ENCODE measurements at regions not wholly inside any gene's neighbourhood (a gene's known extent, or its start where the extent isn't known, plus 50 kb on each side); places are given as distances from the start of the nearest gene placed in this dataset.
"Not testable (repeated sequence)": the region's sequence is repeated elsewhere in the genome, so short reads cannot be mapped to it uniquely, and the experiment has no call there.

GRCh38 chr1:199029855-199030254 is 391.0 kb downstream of the PTPRC start:
- POLR2A ChIA-PET (ENCODE audit: low non-redundant PET): no interaction called here
- CTCF ChIA-PET: no interaction called here
- H3K4me1 ChIP-seq (ENCODE audit: insufficient read depth, low read length, poor library complexity, severe bottlenecking): peaks cover 9% of the 10 kb centered on the region

GRCh38 chr1:199030541-199030940 is 391.7 kb downstream of the PTPRC start:
- intact Hi-C loops (cut with micrococcal nuclease; ENCODE audit: unreplicated experiment): loop anchor here (10.0 kb wide), 1 partner anchor 434 kb away; no protein-coding TSS in a partner anchor
- H3K27me3 ChIP-seq (replicated peaks; ENCODE audit: insufficient read depth, low read depth, low read length, poor library complexity); POLR2A ChIA-PET (ENCODE audit: low non-redundant PET); H3K4me3 ChIP-seq (ENCODE audit: low read depth, low read length, poor library complexity, severe bottlenecking); CTCF ChIA-PET; H3K27ac ChIP-seq (ENCODE audit: low read depth, low read length, poor library complexity, severe bottlenecking); H3K36me3 ChIP-seq (ENCODE audit: insufficient read depth, low read length, poor library complexity, severe bottlenecking); H3K4me1 ChIP-seq (ENCODE audit: insufficient read depth, low read length, poor library complexity, severe bottlenecking); DNase-seq (ENCODE audit: low spot score); BruUV-seq (replicated peaks); H3K9me3 ChIP-seq (ENCODE audit: low read depth, low read length, poor library complexity, severe bottlenecking): not testable (repeated sequence)

More at GRCh38 chr1:199029855-199030254, 391.0 kb downstream of the PTPRC start:
- no peak for DNase-seq (ENCODE audit: low spot score)
- peaks cover 4% of the 10 kb centered on the region for H3K9me3 ChIP-seq (ENCODE audit: low read depth, low read length, poor library complexity, severe bottlenecking)
- no peak overlapping the region for H3K27ac ChIP-seq (ENCODE audit: low read depth, low read length, poor library complexity, severe bottlenecking)
- intact Hi-C loops (cut with micrococcal nuclease; ENCODE audit: unreplicated experiment): loop anchor here (10.0 kb wide), 1 partner anchor 435 kb away; no protein-coding TSS in a partner anchor
- H3K4me3 ChIP-seq (ENCODE audit: low read depth, low read length, poor library complexity, severe bottlenecking): no peak overlapping the region
- no peaks in the 10 kb centered on the region for H3K27me3 ChIP-seq (replicated peaks; ENCODE audit: insufficient read depth, low read depth, low read length, poor library complexity)
- H3K36me3 ChIP-seq (ENCODE audit: insufficient read depth, low read length, poor library complexity, severe bottlenecking): no peaks in the 10 kb centered on the region
- no TSS peak for BruUV-seq (replicated peaks)
- TF ChIP-seq CTCF (conservative IDR thresholded peaks at IDR 0.05; ENCODE audit: low read depth, low read length): no peak
- no peak for TF ChIP-seq EZH2 (IDR thresholded peaks at IDR 0.05; ENCODE audit: borderline replicate concordance, low read depth, low read length, poor library complexity, severe bottlenecking)

- H3K36me3 ChIP-seq (ENCODE audit: insufficient read depth, low read length, poor library complexity, severe bottlenecking); DNase-seq (ENCODE audit: low spot score); CTCF ChIA-PET; H3K27ac ChIP-seq (ENCODE audit: low read depth, low read length, poor library complexity, severe bottlenecking); H3K27me3 ChIP-seq (replicated peaks; ENCODE audit: insufficient read depth, low read depth, low read length, poor library complexity); POLR2A ChIA-PET (ENCODE audit: low non-redundant PET); H3K4me3 ChIP-seq (ENCODE audit: low read depth, low read length, poor library complexity, severe bottlenecking); H3K9me3 ChIP-seq (ENCODE audit: low read depth, low read length, poor library complexity, severe bottlenecking); BruUV-seq (replicated peaks); H3K4me1 ChIP-seq (ENCODE audit: insufficient read depth, low read length, poor library complexity, severe bottlenecking): not testable (repeated sequence)
- intact Hi-C loops (cut with micrococcal nuclease; ENCODE audit: unreplicated experiment): loop anchor here (10.0 kb wide), 1 partner anchor 434 kb away; no protein-coding TSS in a partner anchor
These were observed 392.3 kb downstream of the PTPRC start for GRCh38 chr1:199031170-199031569.

- BruUV-seq (replicated peaks); CTCF ChIA-PET; H3K36me3 ChIP-seq (ENCODE audit: insufficient read depth, low read length, poor library complexity, severe bottlenecking); H3K4me3 ChIP-seq (ENCODE audit: low read depth, low read length, poor library complexity, severe bottlenecking); H3K27me3 ChIP-seq (replicated peaks; ENCODE audit: insufficient read depth, low read depth, low read length, poor library complexity); H3K9me3 ChIP-seq (ENCODE audit: low read depth, low read length, poor library complexity, severe bottlenecking); POLR2A ChIA-PET (ENCODE audit: low non-redundant PET); H3K4me1 ChIP-seq (ENCODE audit: insufficient read depth, low read length, poor library complexity, severe bottlenecking): not testable (repeated sequence)
- H3K27ac ChIP-seq (ENCODE audit: low read depth, low read length, poor library complexity, severe bottlenecking): peak overlapping the region; percentile 6
- peak; percentile 74 for DNase-seq (ENCODE audit: low spot score)
- intact Hi-C loops (cut with micrococcal nuclease; ENCODE audit: unreplicated experiment): loop anchor here (10.0 kb wide), 1 partner anchor 432 kb away; no protein-coding TSS in a partner anchor
These were observed 393.6 kb downstream of the PTPRC start for GRCh38 chr1:199032479-199032878.

GRCh38 chr1:199033661-199034060 is 394.8 kb downstream of the PTPRC start:
- no peaks in the 10 kb centered on the region for H3K27me3 ChIP-seq (replicated peaks; ENCODE audit: insufficient read depth, low read depth, low read length, poor library complexity)
- no peak overlapping the region for H3K27ac ChIP-seq (ENCODE audit: low read depth, low read length, poor library complexity, severe bottlenecking)
- DNase-seq (ENCODE audit: low spot score): no peak
- no peaks in the 10 kb centered on the region for H3K36me3 ChIP-seq (ENCODE audit: insufficient read depth, low read length, poor library complexity, severe bottlenecking)
- intact Hi-C loops (cut with micrococcal nuclease; ENCODE audit: unreplicated experiment): loop anchor here (10.0 kb wide), 1 partner anchor 431 kb away; no protein-coding TSS in a partner anchor
- H3K9me3 ChIP-seq (ENCODE audit: low read depth, low read length, poor library complexity, severe bottlenecking): peaks cover 4% of the 10 kb centered on the region
- TF ChIP-seq CTCF (conservative IDR thresholded peaks at IDR 0.05; ENCODE audit: low read depth, low read length): no peak
- TF ChIP-seq EZH2 (IDR thresholded peaks at IDR 0.05; ENCODE audit: borderline replicate concordance, low read depth, low read length, poor library complexity, severe bottlenecking): no peak
- ChIA-PET POLR2A (ENCODE audit: low non-redundant PET) (no interaction called here), CTCF (no interaction called here)
- H3K4me1 ChIP-seq (ENCODE audit: insufficient read depth, low read length, poor library complexity, severe bottlenecking): peaks cover 20% of the 10 kb centered on the region
- H3K4me3 ChIP-seq (ENCODE audit: low read depth, low read length, poor library complexity, severe bottlenecking): no peak overlapping the region
- BruUV-seq (replicated peaks): no TSS peak

Data from A673 (cell line).